ENCODE measurements at regions not wholly inside any gene's neighbourhood (a gene's known extent, or its start where the extent isn't known, plus 50 kb on each side); places are given as distances from the start of the nearest gene placed in this dataset.
"Not testable (repeated sequence)": the region's sequence is repeated elsewhere in the genome, so short reads cannot be mapped to it uniquely, and the experiment has no call there.

DNA sequence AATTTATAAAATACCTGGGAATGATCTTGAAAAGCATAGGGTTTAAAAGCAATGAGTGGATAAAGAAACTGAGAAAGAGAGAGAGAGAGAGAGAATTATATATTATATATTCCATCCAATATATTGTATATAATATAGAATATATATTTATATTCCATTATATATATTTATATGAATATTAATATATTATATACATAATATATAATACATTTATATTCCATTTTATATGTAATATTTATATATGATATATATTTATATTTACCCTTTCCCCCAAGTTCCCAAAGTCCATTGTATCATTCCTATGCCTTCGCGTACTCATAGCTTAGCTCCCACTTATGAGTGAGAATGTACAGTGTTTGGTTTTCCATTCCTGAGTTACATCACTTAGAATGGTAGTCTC is 69.9 kb upstream of the SLC35F3 start:
- H3K27ac ChIP-seq: no peak overlapping the region
- DNase-seq (ENCODE audit: low spot score in 2 of 2): no peak
- peaks cover 0 to 22% (median 0%) of the 10 kb centered on the region in 4 donors for H3K9me3 ChIP-seq
- WGBS, 2 donors: 95 to 99% methylated on average over 2 of the region's 2 CpGs
- no peaks in the 10 kb centered on the region for H3K36me3 ChIP-seq
- H3K4me1 ChIP-seq: no peaks in the 10 kb centered on the region
- H3K4me3 ChIP-seq: no peak overlapping the region
- no peaks in the 10 kb centered on the region for H3K27me3 ChIP-seq
- TF ChIP-seq CTCF (IDR thresholded peaks at IDR 0.05): no peak
- TF ChIP-seq EP300 (IDR thresholded peaks at IDR 0.05): no peak
- TF ChIP-seq POLR2A (IDR thresholded peaks at IDR 0.05): no peak

- 88 to 94% methylated on average over 4 of the region's 4 CpGs for WGBS, 2 donors
- not testable (repeated sequence) for H3K4me1 ChIP-seq; H3K4me3 ChIP-seq; H3K27me3 ChIP-seq; DNase-seq (ENCODE audit: low spot score in 2 of 2); H3K36me3 ChIP-seq; H3K27ac ChIP-seq
- peaks cover 0 to 21% (median 0%) of the 10 kb centered on the region in 4 donors for H3K9me3 ChIP-seq
Measured at GRCh38 chr1:233838207-233838606, 66.3 kb upstream of the SLC35F3 start.

GRCh38 chr1:233843525-233844204 is 60.8 kb upstream of the SLC35F3 start:
- TF ChIP-seq EP300 (IDR thresholded peaks at IDR 0.05) (no peak), CTCF (IDR thresholded peaks at IDR 0.05) (no peak), POLR2A (IDR thresholded peaks at IDR 0.05) (no peak)
- DNase-seq (ENCODE audit: low spot score in 2 of 2): no peak
- no peak overlapping the region for H3K4me3 ChIP-seq
- H3K36me3 ChIP-seq: no peaks in the 10 kb centered on the region
- H3K4me1 ChIP-seq: no peaks in the 10 kb centered on the region
- WGBS, 2 donors: 39 to 41% methylated on average over 9 of the region's 9 CpGs
- H3K9me3 ChIP-seq: peaks cover 0 to 18% (median 0%) of the 10 kb centered on the region in 4 donors
- H3K27ac ChIP-seq: no peak overlapping the region
- H3K27me3 ChIP-seq: no peaks in the 10 kb centered on the region

GRCh38 chr1:233844275-233844674 is 60.2 kb upstream of the SLC35F3 start:
- H3K9me3 ChIP-seq: peaks cover 0 to 24% (median 0%) of the 10 kb centered on the region in 4 donors
- no peak overlapping the region for H3K4me3 ChIP-seq
- H3K27me3 ChIP-seq: no peaks in the 10 kb centered on the region
- no peaks in the 10 kb centered on the region for H3K36me3 ChIP-seq
- H3K27ac ChIP-seq: no peak overlapping the region
- no peaks in the 10 kb centered on the region for H3K4me1 ChIP-seq
- WGBS, 2 donors: 96 to 98% methylated on average over 2 of the region's 2 CpGs
- DNase-seq (ENCODE audit: low spot score in 2 of 2): no peak
- TF ChIP-seq POLR2A (IDR thresholded peaks at IDR 0.05): no peak

- H3K27me3 ChIP-seq: no peaks in the 10 kb centered on the region
- H3K27ac ChIP-seq: no peak overlapping the region
- TF ChIP-seq CTCF (IDR thresholded peaks at IDR 0.05): no peak
- WGBS, 2 donors: 48 to 52% methylated on average over 2 of the region's 2 CpGs
- H3K36me3 ChIP-seq: no peaks in the 10 kb centered on the region
- DNase-seq (ENCODE audit: low spot score in 2 of 2): no peak
- no peak overlapping the region for H3K4me3 ChIP-seq
- H3K4me1 ChIP-seq: no peaks in the 10 kb centered on the region
- H3K9me3 ChIP-seq: peaks cover 0 to 22% (median under 1%) of the 10 kb centered on the region in 4 donors
Measured at GRCh38 chr1:233844692-233845091, 59.8 kb upstream of the SLC35F3 start.
